ENCODE measurements at regions not wholly inside any gene's neighbourhood (a gene's known extent, or its start where the extent isn't known, plus 50 kb on each side); places are given as distances from the start of the nearest gene placed in this dataset.
A peak's percentile ranks its signal among the peaks of the same experiment; 100 is the strongest.

DNA sequence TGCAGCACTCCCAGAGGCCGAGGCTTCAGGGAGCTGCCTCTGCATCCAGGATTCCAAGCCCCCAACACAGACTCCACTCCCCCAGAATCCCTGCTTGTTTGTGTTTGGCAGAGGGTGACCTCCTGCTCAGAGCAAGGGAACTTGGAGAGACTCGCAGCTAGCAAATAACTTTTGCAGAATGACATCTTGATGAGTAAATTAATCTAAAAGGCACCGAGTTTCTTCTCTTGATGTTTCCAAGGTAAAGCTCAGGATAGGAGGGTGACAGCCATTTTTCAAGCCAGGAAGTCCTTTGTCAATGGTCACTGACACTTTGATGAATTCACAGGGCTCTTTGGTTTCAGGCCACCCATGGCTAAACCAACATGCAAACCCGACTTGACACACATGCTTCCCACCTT lies 523.0 kb downstream of the NTRK3 start:
- Histone ChIP-seq H4K91ac (ENCODE audit: low read length) (no peak overlapping the region), H2BK5ac (ENCODE audit: low read depth, low read length, poor library complexity, severe bottlenecking) (no peak overlapping the region), H3K18ac (ENCODE audit: low read depth in 1 of 2, low read length in 2 of 2) (no peak overlapping the region), H2AK5ac (ENCODE audit: low read length, severe bottlenecking) (no peak overlapping the region), H2BK12ac (ENCODE audit: low read length in 2 of 2) (no peak overlapping the region), H3K23ac (ENCODE audit: low read length in 2 of 2) (peak overlapping the region in 1 of 2 experiments; percentile 34), H3K14ac (ENCODE audit: low read length in 2 of 2) (peak overlapping the region in 1 of 2 experiments; percentile 44), H3K27ac (ENCODE audit: low read length, poor library complexity, severe bottlenecking) (peak overlapping the region; percentile 29), H3K4me1 (ENCODE audit: control insufficient read depth, insufficient read depth, low read depth, low read length) (peaks cover 3% of the 10 kb centered on the region), H3K9ac (ENCODE audit: low read length) (no peak overlapping the region), H2BK15ac (ENCODE audit: low read depth, poor library complexity, severe bottlenecking) (no peak overlapping the region), H3K27me3 (ENCODE audit: control insufficient read depth in 1 of 2, insufficient read depth in 1 of 2, low read length in 2 of 2) (peaks cover 0 to 14% of the 10 kb centered on the region in 2 experiments), H3K4me3 (ENCODE audit: insufficient read depth in 1 of 2, low read depth in 1 of 2, low read length in 2 of 2) (no peak overlapping the region), H2BK120ac (ENCODE audit: low read depth, low read length) (no peak overlapping the region), H4K8ac (ENCODE audit: low read length) (no peak overlapping the region), H2AFZ (ENCODE audit: low read depth, low read length) (no peak overlapping the region), H3K4ac (ENCODE audit: low read depth in 1 of 2, low read length in 2 of 2) (no peak overlapping the region), H3K4me2 (ENCODE audit: low read length, poor library complexity, severe bottlenecking) (no peak overlapping the region), H3K9me3 (ENCODE audit: control insufficient read depth, low read length) (no peaks in the 10 kb centered on the region), H3K36me3 (ENCODE audit: control insufficient read depth in 1 of 2, insufficient read depth in 2 of 2, low read depth in 1 of 2, low read length in 2 of 2) (no peaks in the 10 kb centered on the region), H3K79me1 (replicated peaks; ENCODE audit: low read length, poor library complexity, severe bottlenecking) (no peaks in the 10 kb centered on the region)
- DNase-seq: no peak
- WGBS: 73% methylated on average over 3 of the region's 4 CpGs

DNA sequence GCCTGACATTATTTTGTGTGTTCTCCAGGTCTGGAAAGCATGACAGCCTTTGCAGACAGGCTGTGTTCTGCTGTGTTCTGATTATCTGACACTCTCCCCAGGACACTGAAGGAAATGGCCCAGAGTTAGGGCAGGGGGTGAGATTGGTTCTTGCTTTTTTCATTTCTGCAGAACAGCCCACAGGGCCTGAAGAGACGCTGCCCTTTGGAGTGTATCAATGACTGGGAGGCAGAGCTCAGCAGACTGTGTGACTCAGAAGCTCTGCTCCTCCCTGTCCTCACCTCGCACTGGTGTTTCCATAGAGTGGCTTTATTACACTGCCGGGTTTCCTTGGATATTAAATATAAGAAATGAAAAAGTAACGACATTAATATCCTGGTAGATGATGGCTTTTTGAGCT lies 523.6 kb downstream of the NTRK3 start:
- Histone ChIP-seq H3K4me3 (ENCODE audit: insufficient read depth in 1 of 2, low read depth in 1 of 2, low read length in 2 of 2) (no peak overlapping the region), H2AFZ (ENCODE audit: low read depth, low read length) (no peak overlapping the region), H3K4me2 (ENCODE audit: low read length, poor library complexity, severe bottlenecking) (no peak overlapping the region), H3K27me3 (ENCODE audit: control insufficient read depth in 1 of 2, insufficient read depth in 1 of 2, low read length in 2 of 2) (peaks cover 0 to 14% of the 10 kb centered on the region in 2 experiments), H3K9ac (ENCODE audit: low read length) (no peak overlapping the region), H3K23ac (ENCODE audit: low read length in 2 of 2) (no peak overlapping the region), H4K8ac (ENCODE audit: low read length) (no peak overlapping the region), H2BK5ac (ENCODE audit: low read depth, low read length, poor library complexity, severe bottlenecking) (no peak overlapping the region), H3K4me1 (ENCODE audit: control insufficient read depth, insufficient read depth, low read depth, low read length) (peaks cover 3% of the 10 kb centered on the region), H3K9me3 (ENCODE audit: control insufficient read depth, low read length) (no peaks in the 10 kb centered on the region), H2BK120ac (ENCODE audit: low read depth, low read length) (no peak overlapping the region), H4K91ac (ENCODE audit: low read length) (no peak overlapping the region), H3K79me1 (replicated peaks; ENCODE audit: low read length, poor library complexity, severe bottlenecking) (no peaks in the 10 kb centered on the region), H2BK12ac (ENCODE audit: low read length in 2 of 2) (no peak overlapping the region), H3K14ac (ENCODE audit: low read length in 2 of 2) (no peak overlapping the region), H2BK15ac (ENCODE audit: low read depth, poor library complexity, severe bottlenecking) (no peak overlapping the region), H3K27ac (ENCODE audit: low read length, poor library complexity, severe bottlenecking) (no peak overlapping the region), H3K4ac (ENCODE audit: low read depth in 1 of 2, low read length in 2 of 2) (no peak overlapping the region), H3K36me3 (ENCODE audit: control insufficient read depth in 1 of 2, insufficient read depth in 2 of 2, low read depth in 1 of 2, low read length in 2 of 2) (no peaks in the 10 kb centered on the region), H3K18ac (ENCODE audit: low read depth in 1 of 2, low read length in 2 of 2) (no peak overlapping the region), H2AK5ac (ENCODE audit: low read length, severe bottlenecking) (no peak overlapping the region)
- WGBS: 58% methylated on average over 4 of the region's 4 CpGs
- peak; percentile 46 for DNase-seq

DNA sequence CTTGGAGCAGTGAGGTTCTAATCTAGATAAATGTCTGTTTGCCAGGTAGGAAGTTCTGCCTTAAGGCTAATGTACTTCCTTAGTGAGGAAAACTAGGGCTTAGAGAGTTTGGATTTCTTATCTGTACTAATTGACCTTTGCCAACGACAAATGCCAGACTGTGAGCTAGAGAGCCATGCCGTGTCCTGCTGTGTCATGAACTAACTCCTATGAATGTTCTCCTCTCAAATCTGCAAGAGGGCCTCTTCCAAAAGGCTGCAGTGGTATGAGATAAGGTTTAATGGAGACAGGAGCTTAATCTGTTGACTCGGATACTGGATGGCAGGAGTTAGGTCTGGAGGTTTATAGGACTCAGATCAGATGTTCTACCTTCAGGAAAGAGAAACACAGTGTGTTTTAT lies 524.9 kb downstream of the NTRK3 start:
- WGBS: 33% methylated on average over 3 of the region's 3 CpGs
- H3K27me3 ChIP-seq (ENCODE audit: control insufficient read depth in 1 of 2, insufficient read depth in 1 of 2, low read length in 2 of 2): peaks cover 0 to 19% of the 10 kb centered on the region in 2 experiments
- no peak overlapping the region for H3K4ac ChIP-seq (ENCODE audit: low read depth in 1 of 2, low read length in 2 of 2)
- no peaks in the 10 kb centered on the region for H3K79me1 ChIP-seq (replicated peaks; ENCODE audit: low read length, poor library complexity, severe bottlenecking)
- H3K4me3 ChIP-seq (ENCODE audit: insufficient read depth in 1 of 2, low read depth in 1 of 2, low read length in 2 of 2): no peak overlapping the region
- no peak for DNase-seq
- no peak overlapping the region for H4K91ac ChIP-seq (ENCODE audit: low read length)
- no peak overlapping the region for H3K9ac ChIP-seq (ENCODE audit: low read length)
- peak overlapping the region in 1 of 2 experiments; percentile 80 for H3K23ac ChIP-seq (ENCODE audit: low read length in 2 of 2)
- no peak overlapping the region for H3K27ac ChIP-seq (ENCODE audit: low read length, poor library complexity, severe bottlenecking)
- H2AFZ ChIP-seq (ENCODE audit: low read depth, low read length): no peak overlapping the region
- H3K4me1 ChIP-seq (ENCODE audit: control insufficient read depth, insufficient read depth, low read depth, low read length): peaks cover 3% of the 10 kb centered on the region
- H2AK5ac ChIP-seq (ENCODE audit: low read length, severe bottlenecking): no peak overlapping the region
- H4K8ac ChIP-seq (ENCODE audit: low read length): no peak overlapping the region
- no peaks in the 10 kb centered on the region for H3K36me3 ChIP-seq (ENCODE audit: control insufficient read depth in 1 of 2, insufficient read depth in 2 of 2, low read depth in 1 of 2, low read length in 2 of 2)
- no peak overlapping the region for H3K18ac ChIP-seq (ENCODE audit: low read depth in 1 of 2, low read length in 2 of 2)
- no peaks in the 10 kb centered on the region for H3K9me3 ChIP-seq (ENCODE audit: control insufficient read depth, low read length)
- no peak overlapping the region for H2BK5ac ChIP-seq (ENCODE audit: low read depth, low read length, poor library complexity, severe bottlenecking)
- H3K14ac ChIP-seq (ENCODE audit: low read length in 2 of 2): no peak overlapping the region
- H2BK15ac ChIP-seq (ENCODE audit: low read depth, poor library complexity, severe bottlenecking): no peak overlapping the region
- no peak overlapping the region for H3K4me2 ChIP-seq (ENCODE audit: low read length, poor library complexity, severe bottlenecking)
- H2BK12ac ChIP-seq (ENCODE audit: low read length in 2 of 2): no peak overlapping the region
- no peak overlapping the region for H2BK120ac ChIP-seq (ENCODE audit: low read depth, low read length)

DNA sequence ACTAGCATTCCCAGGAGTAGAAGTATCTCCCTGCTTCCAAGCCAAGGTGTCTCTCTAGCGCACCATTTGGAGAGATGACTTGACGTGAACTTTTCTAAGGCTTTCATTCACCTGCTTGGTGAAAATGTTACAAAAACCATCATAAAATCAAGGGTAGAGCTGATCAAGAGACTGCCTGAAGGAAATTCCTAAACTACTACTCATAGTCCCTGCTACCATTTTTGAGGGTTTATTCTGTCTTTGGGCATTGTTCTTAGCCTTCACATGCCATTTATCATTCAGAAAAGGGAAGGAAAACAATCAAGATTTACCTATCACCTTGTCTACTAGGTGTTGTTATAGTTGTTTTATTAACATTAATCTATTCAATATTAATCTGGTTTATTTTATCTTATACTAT lies 525.8 kb downstream of the NTRK3 start:
- Histone ChIP-seq H3K23ac (ENCODE audit: low read length in 2 of 2) (no peak overlapping the region), H4K8ac (ENCODE audit: low read length) (no peak overlapping the region), H3K18ac (ENCODE audit: low read depth in 1 of 2, low read length in 2 of 2) (peak overlapping the region in 1 of 2 experiments; percentile 23), H3K4me1 (ENCODE audit: control insufficient read depth, insufficient read depth, low read depth, low read length) (peaks cover 3% of the 10 kb centered on the region), H3K79me1 (replicated peaks; ENCODE audit: low read length, poor library complexity, severe bottlenecking) (no peaks in the 10 kb centered on the region), H3K4ac (ENCODE audit: low read depth in 1 of 2, low read length in 2 of 2) (peak overlapping the region in 1 of 2 experiments; percentile 40), H3K27me3 (ENCODE audit: control insufficient read depth in 1 of 2, insufficient read depth in 1 of 2, low read length in 2 of 2) (peaks cover 0 to 19% of the 10 kb centered on the region in 2 experiments), H3K36me3 (ENCODE audit: control insufficient read depth in 1 of 2, insufficient read depth in 2 of 2, low read depth in 1 of 2, low read length in 2 of 2) (no peaks in the 10 kb centered on the region), H2BK12ac (ENCODE audit: low read length in 2 of 2) (peak overlapping the region in 1 of 2 experiments; percentile 60), H3K9ac (ENCODE audit: low read length) (no peak overlapping the region), H2BK5ac (ENCODE audit: low read depth, low read length, poor library complexity, severe bottlenecking) (no peak overlapping the region), H2AFZ (ENCODE audit: low read depth, low read length) (no peak overlapping the region), H3K4me2 (ENCODE audit: low read length, poor library complexity, severe bottlenecking) (no peak overlapping the region), H3K27ac (ENCODE audit: low read length, poor library complexity, severe bottlenecking) (no peak overlapping the region), H3K14ac (ENCODE audit: low read length in 2 of 2) (no peak overlapping the region), H3K9me3 (ENCODE audit: control insufficient read depth, low read length) (no peaks in the 10 kb centered on the region), H2BK15ac (ENCODE audit: low read depth, poor library complexity, severe bottlenecking) (no peak overlapping the region), H4K91ac (ENCODE audit: low read length) (no peak overlapping the region), H2AK5ac (ENCODE audit: low read length, severe bottlenecking) (no peak overlapping the region), H3K4me3 (ENCODE audit: insufficient read depth in 1 of 2, low read depth in 1 of 2, low read length in 2 of 2) (no peak overlapping the region), H2BK120ac (ENCODE audit: low read depth, low read length) (no peak overlapping the region)
- 100% methylated on average over 2 of the region's 2 CpGs for WGBS
- DNase-seq: no peak
